Astrocyte (in vitro differentiated cells and primary cell): ENCODE measurements at regions not wholly inside any gene's neighbourhood (a gene's known extent, or its start where the extent isn't known, plus 50 kb on each side); places are given as distances from the start of the nearest gene placed in this dataset.

Experiments used
- DNase-seq: peaks from one replicate; pipeline ENCODE4 v3.0.0-alpha.2; 2010; ENCODE audit warnings: low read depth
- FAIRE-seq: peaks from 2 replicates; lab custom pipeline; 2011; peaks lifted over from hg19 to GRCh38; lab: Jason Lieb, UNC
- H2AFZ ChIP-seq: 2 replicates; pipeline ENCODE4 v1.6.0; 2012; ENCODE audit warnings: low read depth, low read length, inconsistent platforms
- H3K27ac ChIP-seq: 2 replicates; pipeline ENCODE4 v1.5.1; 2011; ENCODE audit warnings: low read depth, low read length, inconsistent platforms
- H3K27me3 ChIP-seq: 2 replicates; pipeline ENCODE4 v1.6.0; 2011; ENCODE audit warnings: low read length, inconsistent platforms; ENCODE audit not compliant: insufficient read depth
- H3K36me3 ChIP-seq: 2 replicates; pipeline ENCODE4 v1.5.1; 2011; ENCODE audit warnings: low read length, inconsistent platforms; ENCODE audit not compliant: insufficient read depth
- H3K4me1 ChIP-seq: 2 replicates; pipeline ENCODE4 v1.5.1; 2011; ENCODE audit warnings: low read length, inconsistent platforms; ENCODE audit not compliant: insufficient read depth
- H3K4me2 ChIP-seq: 2 replicates; pipeline ENCODE4 v1.6.0; 2012; ENCODE audit warnings: low read length, inconsistent platforms
- H3K4me3 ChIP-seq: 2 replicates; pipeline ENCODE4 v1.5.1; 2011; ENCODE audit warnings: low read depth, mild to moderate bottlenecking, low read length, inconsistent platforms; ENCODE audit not compliant: insufficient read depth
- H3K79me2 ChIP-seq: 2 replicates; pipeline ENCODE4 v1.6.0; 2012; ENCODE audit warnings: mild to moderate bottlenecking, low read length, inconsistent platforms; ENCODE audit not compliant: insufficient read depth
- H3K9ac ChIP-seq: 2 replicates; pipeline ENCODE4 v1.6.0; 2012; ENCODE audit warnings: mild to moderate bottlenecking, low read length, inconsistent platforms
- H3K9me3 ChIP-seq: 2 replicates; pipeline ENCODE4 v1.5.1; 2012; ENCODE audit warnings: low read depth, mild to moderate bottlenecking, low read length, inconsistent platforms; ENCODE audit not compliant: insufficient read depth
- H4K20me1 ChIP-seq: 2 replicates; pipeline ENCODE4 v1.6.0; 2012; ENCODE audit warnings: low read length, inconsistent platforms; ENCODE audit not compliant: insufficient read depth
- H3K27ac Mint-ChIP-seq: one replicate; pipeline ENCODE4 v1.8.0; 2021; ENCODE audit warnings: mild to moderate bottlenecking, mixed read lengths; ENCODE audit not compliant: unreplicated experiment
- H3K27me3 Mint-ChIP-seq: one replicate; pipeline ENCODE4 v1.8.0; 2021; ENCODE audit warnings: low read depth, mixed read lengths; ENCODE audit not compliant: unreplicated experiment
- H3K36me3 Mint-ChIP-seq: one replicate; pipeline ENCODE4 v1.8.0; 2021; ENCODE audit warnings: low read depth, mixed read lengths; ENCODE audit not compliant: unreplicated experiment
- H3K4me1 Mint-ChIP-seq: one replicate; pipeline ENCODE4 v1.8.0; 2021; ENCODE audit warnings: low read depth, mixed read lengths; ENCODE audit not compliant: unreplicated experiment
- H3K4me3 Mint-ChIP-seq: one replicate; pipeline ENCODE4 v1.8.0; 2021; ENCODE audit warnings: mild to moderate bottlenecking, moderate library complexity, mixed read lengths; ENCODE audit not compliant: unreplicated experiment
- H3K9me3 Mint-ChIP-seq: one replicate; pipeline ENCODE4 v1.8.0; 2021; ENCODE audit warnings: mild to moderate bottlenecking, mixed read lengths; ENCODE audit not compliant: unreplicated experiment
- CTCF ChIP-seq: IDR thresholded peaks from 2 replicates; pipeline ENCODE4 v1.5.1; 2011; ENCODE audit warnings: low read depth, mild to moderate bottlenecking, inconsistent platforms, low read length, moderate library complexity; ENCODE audit not compliant: insufficient read depth
- EZH2 ChIP-seq: IDR thresholded peaks from 2 replicates; pipeline ENCODE4 v1.6.1; 2012; ENCODE audit warnings: mild to moderate bottlenecking, low read length, inconsistent platforms; ENCODE audit not compliant: insufficient read depth

- H3K4me2 ChIP-seq = no peak overlapping the region
- no peaks in the 10 kb centered on the region for H3K9me3 ChIP-seq
- no peak overlapping the region for H3K27ac ChIP-seq
- H4K20me1 ChIP-seq = no peaks in the 10 kb centered on the region
- FAIRE-seq (no peak), DNase-seq (no peak)
- no peak for TF ChIP-seq CTCF
- TF ChIP-seq EZH2 = no peak
- no peaks in the 10 kb centered on the region for H3K36me3 Mint-ChIP-seq
- H3K27me3 Mint-ChIP-seq = no peaks in the 10 kb centered on the region
- peaks cover 4% of the 10 kb centered on the region for H3K9me3 Mint-ChIP-seq
- no peak overlapping the region for H3K9ac ChIP-seq
- no peaks in the 10 kb centered on the region for H3K27me3 ChIP-seq
- no peak overlapping the region for H3K4me3 ChIP-seq
- H3K4me3 Mint-ChIP-seq = no peak overlapping the region
- no peak overlapping the region for H2AFZ ChIP-seq
- no peaks in the 10 kb centered on the region for H3K4me1 ChIP-seq
- no peaks in the 10 kb centered on the region for H3K36me3 ChIP-seq
- no peak overlapping the region for H3K27ac Mint-ChIP-seq
- H3K4me1 Mint-ChIP-seq = no peaks in the 10 kb centered on the region
- H3K79me2 ChIP-seq = no peaks in the 10 kb centered on the region
These were observed 140.8 kb downstream of the NUP35 start for GRCh38 chr2:183264890-183265535.

GRCh38 chr2:183267148-183267827 is 143.0 kb downstream of the NUP35 start:
- Mint-ChIP-seq H3K4me3 (no peak overlapping the region), H3K9me3 (peaks cover 4% of the 10 kb centered on the region), H3K4me1 (no peaks in the 10 kb centered on the region), H3K27ac (no peak overlapping the region), H3K27me3 (no peaks in the 10 kb centered on the region), H3K36me3 (no peaks in the 10 kb centered on the region)
- H3K79me2 ChIP-seq = no peaks in the 10 kb centered on the region
- no peaks in the 10 kb centered on the region for H3K36me3 ChIP-seq
- H3K4me3 ChIP-seq = no peak overlapping the region
- H3K27me3 ChIP-seq = no peaks in the 10 kb centered on the region
- H4K20me1 ChIP-seq = no peaks in the 10 kb centered on the region
- no peak overlapping the region for H3K27ac ChIP-seq
- no peak overlapping the region for H3K9ac ChIP-seq
- DNase-seq (no peak), FAIRE-seq (no peak)
- no peaks in the 10 kb centered on the region for H3K4me1 ChIP-seq
- TF ChIP-seq CTCF (no peak), EZH2 (no peak)
- H3K4me2 ChIP-seq = no peak overlapping the region
- no peaks in the 10 kb centered on the region for H3K9me3 ChIP-seq
- H2AFZ ChIP-seq = no peak overlapping the region

DNA sequence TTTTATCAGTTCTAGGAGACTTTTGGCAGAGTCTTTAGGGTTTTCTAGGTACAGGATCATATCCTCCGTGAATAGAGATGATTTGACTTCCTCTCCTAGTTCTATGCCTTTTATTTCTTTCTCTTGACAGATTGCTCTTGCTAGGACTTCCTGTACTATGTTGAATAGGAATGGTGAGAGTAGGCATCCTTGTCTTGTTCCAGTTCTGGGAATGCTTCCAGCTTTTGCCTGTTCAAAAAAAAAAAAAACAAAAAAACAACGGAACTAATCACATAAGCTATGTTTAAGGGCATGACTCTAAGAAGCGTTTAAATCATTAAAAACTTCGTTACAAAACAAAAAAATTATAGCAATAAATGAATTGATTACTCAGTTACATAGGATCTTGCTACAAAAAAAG is 145.7 kb downstream of the NUP35 start:
- Histone ChIP-seq H4K20me1 (no peaks in the 10 kb centered on the region), H3K4me2 (no peak overlapping the region), H3K79me2 (no peaks in the 10 kb centered on the region), H3K4me3 (no peak overlapping the region), H3K27ac (no peak overlapping the region), H3K9ac (no peak overlapping the region), H3K36me3 (no peaks in the 10 kb centered on the region), H3K27me3 (no peaks in the 10 kb centered on the region), H2AFZ (no peak overlapping the region), H3K9me3 (no peaks in the 10 kb centered on the region), H3K4me1 (no peaks in the 10 kb centered on the region)
- H3K27ac Mint-ChIP-seq = no peak overlapping the region
- H3K4me3 Mint-ChIP-seq = no peak overlapping the region
- no peaks in the 10 kb centered on the region for H3K27me3 Mint-ChIP-seq
- no peak for FAIRE-seq
- DNase-seq = peak; percentile 34
- TF ChIP-seq EZH2 (no peak), CTCF (no peak)
- H3K36me3 Mint-ChIP-seq = no peaks in the 10 kb centered on the region
- no peaks in the 10 kb centered on the region for H3K9me3 Mint-ChIP-seq
- no peaks in the 10 kb centered on the region for H3K4me1 Mint-ChIP-seq
